A549 (cell line): ENCODE measurements at regions not wholly inside any gene's neighbourhood (a gene's known extent, or its start where the extent isn't known, plus 50 kb on each side); places are given as distances from the start of the nearest gene placed in this dataset.

ENCODE experiments used
- ATAC-seq, 2 experiments: fragments of 200-7000 bp in 1 of 2; fragments of >200 bp in 1 of 2; cut with Nextera tagmentation in 1 of 2; cut with Tn5 transposase in 1 of 2; 3 replicates each; pipeline versions ENCODE4 v1.8.0 to v1.9.1; 2018 to 2020; ENCODE audit warnings: mild to moderate bottlenecking in 1 of 2, moderate library complexity in 1 of 2
- CTCF ChIA-PET: fragments of 300-600 bp; sonication (Branson Sonifier 250); formaldehyde crosslinking; extraction: SDS; loops from one replicate; lab custom pipeline; 2021; ENCODE audit warnings: antibody characterized with exemption, inconsistent platforms; lab: Yijun Ruan, JAX
- POLR2A ChIA-PET: fragments of 350-600 bp; formaldehyde crosslinking; extraction: SDS; loops from one replicate; lab custom pipeline; 2021; ENCODE audit warnings: antibody characterized with exemption, inconsistent platforms; lab: Yijun Ruan, JAX
- DNase-seq, 2 experiments: peaks; one replicate each; pipeline versions ENCODE4 v3.0.0 to v3.0.0-alpha.2; 2011 to 2016; ENCODE audit warnings: low read depth in 1 of 2, low spot score in 1 of 2
- FAIRE-seq: peaks from 2 replicates; lab custom pipeline; 2011; peaks lifted over from hg19 to GRCh38; lab: Jason Lieb, UNC
- H3K27ac ChIP-seq, 2 experiments: fragments of >200 bp; sonication (Bioruptor Twin); formaldehyde crosslinking; 3 replicates each; pipeline ENCODE4 v1.5.1; 2016 to 2017
- H3K4me1 ChIP-seq: fragments of >200 bp; sonication (Bioruptor Twin); formaldehyde crosslinking; 3 replicates; pipeline ENCODE4 v1.6.1; 2016
- H3K4me2 ChIP-seq: fragments of >200 bp; sonication (Bioruptor Twin); formaldehyde crosslinking; 3 replicates; pipeline ENCODE4 v1.6.1; 2016
- H3K4me3 ChIP-seq: fragments of >200 bp; sonication (Bioruptor Twin); formaldehyde crosslinking; 3 replicates; pipeline ENCODE4 v1.5.1; 2016
- H3K9me3 ChIP-seq: fragments of >200 bp; sonication (Bioruptor Twin); formaldehyde crosslinking; 3 replicates; pipeline ENCODE4 v1.6.1; 2016
- BHLHE40 ChIP-seq: IDR thresholded peaks from 2 replicates; pipeline ENCODE4 v1.6.1; 2012; ENCODE audit warnings: low read depth, low read length, inconsistent platforms
- CBX2 ChIP-seq: fragments of 200-600 bp; sonication (generic); IDR thresholded peaks from 2 replicates; pipeline ENCODE4 v1.6.1; 2016; ENCODE audit warnings: low read depth, mild to moderate bottlenecking, borderline replicate concordance
- ESRRA ChIP-seq: fragments of 150-350 bp; IDR thresholded peaks from 2 replicates; pipeline ENCODE4 v1.6.1; 2014; ENCODE audit warnings: mild to moderate bottlenecking, low read length, borderline replicate concordance
- GATA3 ChIP-seq: IDR thresholded peaks from 2 replicates; pipeline ENCODE4 v1.6.1; 2012; ENCODE audit warnings: borderline replicate concordance
- HEYL ChIP-seq: fragments of 250-450 bp; sonication (Bioruptor Pico); IDR thresholded peaks from 2 replicates; pipeline ENCODE4 v1.8.0; 2021; ENCODE audit warnings: mild to moderate bottlenecking, moderate library complexity
- HOXB13 ChIP-seq: fragments of 250-450 bp; sonication (Bioruptor Pico); IDR thresholded peaks from 2 replicates; pipeline ENCODE4 v1.5.0; 2020; ENCODE audit warnings: low read depth, mild to moderate bottlenecking, moderate library complexity
- HOXB5 ChIP-seq: fragments of 250-450 bp; sonication (Bioruptor Pico); IDR thresholded peaks from 2 replicates; pipeline ENCODE4 v1.5.0; 2020; ENCODE audit warnings: mild to moderate bottlenecking, moderate library complexity
- JUNB ChIP-seq: fragments of >200 bp; sonication (Bioruptor Twin); formaldehyde crosslinking; IDR thresholded peaks from 2 replicates; pipeline ENCODE4 v1.6.1; 2016
- MAFK ChIP-seq: fragments of 450-650 bp; IDR thresholded peaks from 2 replicates; pipeline ENCODE4 v1.6.1; 2014; ENCODE audit not compliant: partially characterized antibody
- NPAS2 ChIP-seq: fragments of 250-450 bp; sonication (Bioruptor Pico); IDR thresholded peaks from 2 replicates; pipeline ENCODE4 v1.8.0; 2022; ENCODE audit warnings: mild to moderate bottlenecking, moderate library complexity, borderline replicate concordance
- NR3C1 ChIP-seq: fragments of >200 bp; sonication (Bioruptor Twin); formaldehyde crosslinking; IDR thresholded peaks from 3 replicates; pipeline ENCODE4 v1.6.1; 2017
- PHF8 ChIP-seq: fragments of 200-600 bp; sonication (generic); IDR thresholded peaks from 2 replicates; pipeline ENCODE4 v1.6.1; 2016; ENCODE audit warnings: low read depth, mild to moderate bottlenecking, antibody characterized with exemption, moderate library complexity, borderline replicate concordance
- POLR2A ChIP-seq: IDR thresholded peaks from 2 replicates; pipeline ENCODE4 v1.6.1; 2012; ENCODE audit warnings: mild to moderate bottlenecking, low read length
- RAD21 ChIP-seq, 2 experiments: fragments of >200 bp in 1 of 2; sonication (Bioruptor Twin) in 1 of 2; formaldehyde crosslinking in 1 of 2; IDR thresholded peaks in 1 of 2; conservative IDR thresholded peaks in 1 of 2; 2 replicates in 1 of 2; 3 replicates in 1 of 2; pipeline ENCODE4 v1.6.1; 2012 to 2018; ENCODE audit warnings: inconsistent platforms in 1 of 2
- RCOR1 ChIP-seq: fragments of 150-350 bp; IDR thresholded peaks from 2 replicates; pipeline ENCODE4 v1.6.1; 2014; ENCODE audit warnings: antibody characterized with exemption, low read length, low read depth
- SMC3 ChIP-seq: fragments of >200 bp; sonication (Bioruptor Twin); formaldehyde crosslinking; IDR thresholded peaks from 3 replicates; pipeline ENCODE4 v1.6.1; 2018; ENCODE audit warnings: inconsistent platforms
- ZFP36 ChIP-seq: fragments of 450-650 bp; IDR thresholded peaks from 2 replicates; pipeline ENCODE4 v1.6.1; 2014; ENCODE audit warnings: borderline replicate concordance; ENCODE audit not compliant: partially characterized antibody
- ZSCAN20 ChIP-seq: fragments of 250-450 bp; sonication (Bioruptor Pico); IDR thresholded peaks from 2 replicates; pipeline ENCODE4 v1.8.0; 2022; ENCODE audit warnings: mild to moderate bottlenecking, moderate library complexity
- WGBS: methylation state at CpG from one replicate; pipeline ENCODE4 v1.1.6; 2017; ENCODE audit errors: missing lambda C conversion rate; 5-methylcytosine and 5-hydroxymethylcytosine counted together
- TF ChIP-seq, protein P1 (sequence below): IDR thresholded peaks from 2 replicates; pipeline ENCODE4 v1.6.1; 2012; ENCODE audit warnings: low read depth, borderline replicate concordance
- TF ChIP-seq, protein P2 (sequence below): fragments of 250-450 bp; sonication (Bioruptor Pico); IDR thresholded peaks from 2 replicates; pipeline ENCODE4 v1.5.0; 2021; ENCODE audit warnings: mild to moderate bottlenecking, moderate library complexity, borderline replicate concordance
- TF ChIP-seq, protein P3 (sequence below): fragments of 450-650 bp; IDR thresholded peaks from 2 replicates; pipeline ENCODE4 v1.6.1; 2014; ENCODE audit warnings: antibody characterized with exemption
- TF ChIP-seq, protein P4 (sequence below): fragments of >200 bp; sonication (Bioruptor Twin); formaldehyde crosslinking; IDR thresholded peaks from 3 replicates; pipeline ENCODE4 v1.6.1; 2016
- TF ChIP-seq, protein P5 (sequence below): fragments of >200 bp; sonication (Bioruptor Twin); formaldehyde crosslinking; IDR thresholded peaks from 3 replicates; pipeline ENCODE4 v1.5.1; 2016

DNA sequence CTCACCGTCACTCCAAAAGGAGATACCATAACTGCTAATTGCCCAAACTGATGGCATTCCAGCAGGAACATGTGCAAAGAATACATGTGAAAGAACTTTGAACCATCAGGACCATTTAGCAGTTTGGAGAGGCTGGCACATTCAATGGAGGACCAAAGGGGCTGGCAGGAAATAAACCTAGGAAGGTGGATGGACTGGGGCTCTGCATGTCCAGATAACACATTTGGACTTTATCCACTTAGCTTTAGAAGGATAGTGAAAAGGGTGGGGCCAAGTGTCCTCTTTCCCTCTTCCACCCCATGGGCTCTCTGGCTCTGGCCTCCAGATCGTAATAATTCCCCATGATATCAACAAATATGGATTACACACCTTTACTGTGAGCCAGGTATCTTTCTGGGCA lies 58.8 kb upstream of the CALM2 start:
- POLR2A ChIA-PET = no interaction called here
- TF ChIP-seq, protein P1, sequence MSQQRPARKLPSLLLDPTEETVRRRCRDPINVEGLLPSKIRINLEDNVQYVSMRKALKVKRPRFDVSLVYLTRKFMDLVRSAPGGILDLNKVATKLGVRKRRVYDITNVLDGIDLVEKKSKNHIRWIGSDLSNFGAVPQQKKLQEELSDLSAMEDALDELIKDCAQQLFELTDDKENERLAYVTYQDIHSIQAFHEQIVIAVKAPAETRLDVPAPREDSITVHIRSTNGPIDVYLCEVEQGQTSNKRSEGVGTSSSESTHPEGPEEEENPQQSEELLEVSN = no peak
- TF ChIP-seq RCOR1 = no peak
- no peak for TF ChIP-seq RAD21 (conservative IDR thresholded peaks at IDR 0.05 in 1 of 2, IDR thresholded peaks at IDR 0.05 in 1 of 2)
- TF ChIP-seq, protein P2, sequence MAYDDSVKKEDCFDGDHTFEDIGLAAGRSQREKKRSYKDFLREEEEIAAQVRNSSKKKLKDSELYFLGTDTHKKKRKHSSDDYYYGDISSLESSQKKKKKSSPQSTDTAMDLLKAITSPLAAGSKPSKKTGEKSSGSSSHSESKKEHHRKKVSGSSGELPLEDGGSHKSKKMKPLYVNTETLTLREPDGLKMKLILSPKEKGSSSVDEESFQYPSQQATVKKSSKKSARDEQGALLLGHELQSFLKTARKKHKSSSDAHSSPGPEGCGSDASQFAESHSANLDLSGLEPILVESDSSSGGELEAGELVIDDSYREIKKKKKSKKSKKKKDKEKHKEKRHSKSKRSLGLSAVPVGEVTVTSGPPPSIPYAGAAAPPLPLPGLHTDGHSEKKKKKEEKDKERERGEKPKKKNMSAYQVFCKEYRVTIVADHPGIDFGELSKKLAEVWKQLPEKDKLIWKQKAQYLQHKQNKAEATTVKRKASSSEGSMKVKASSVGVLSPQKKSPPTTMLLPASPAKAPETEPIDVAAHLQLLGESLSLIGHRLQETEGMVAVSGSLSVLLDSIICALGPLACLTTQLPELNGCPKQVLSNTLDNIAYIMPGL (CRISPR knock-in tag) = no peak
- no peak for TF ChIP-seq BHLHE40
- TF ChIP-seq HEYL (CRISPR knock-in tag) = no peak
- no peak for TF ChIP-seq HOXB5
- no peak for TF ChIP-seq HOXB13 (CRISPR knock-in tag)
- no peak for TF ChIP-seq SMC3
- TF ChIP-seq ZSCAN20 (CRISPR knock-in tag) = no peak
- no peak for TF ChIP-seq ZFP36
- no peak for TF ChIP-seq JUNB
- no peak for TF ChIP-seq CBX2
- TF ChIP-seq, protein P3, sequence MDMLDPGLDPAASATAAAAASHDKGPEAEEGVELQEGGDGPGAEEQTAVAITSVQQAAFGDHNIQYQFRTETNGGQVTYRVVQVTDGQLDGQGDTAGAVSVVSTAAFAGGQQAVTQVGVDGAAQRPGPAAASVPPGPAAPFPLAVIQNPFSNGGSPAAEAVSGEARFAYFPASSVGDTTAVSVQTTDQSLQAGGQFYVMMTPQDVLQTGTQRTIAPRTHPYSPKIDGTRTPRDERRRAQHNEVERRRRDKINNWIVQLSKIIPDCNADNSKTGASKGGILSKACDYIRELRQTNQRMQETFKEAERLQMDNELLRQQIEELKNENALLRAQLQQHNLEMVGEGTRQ = no peak
- no peak for TF ChIP-seq GATA3
- no peak for TF ChIP-seq PHF8
- H3K27ac ChIP-seq = no peak overlapping the region

DNA sequence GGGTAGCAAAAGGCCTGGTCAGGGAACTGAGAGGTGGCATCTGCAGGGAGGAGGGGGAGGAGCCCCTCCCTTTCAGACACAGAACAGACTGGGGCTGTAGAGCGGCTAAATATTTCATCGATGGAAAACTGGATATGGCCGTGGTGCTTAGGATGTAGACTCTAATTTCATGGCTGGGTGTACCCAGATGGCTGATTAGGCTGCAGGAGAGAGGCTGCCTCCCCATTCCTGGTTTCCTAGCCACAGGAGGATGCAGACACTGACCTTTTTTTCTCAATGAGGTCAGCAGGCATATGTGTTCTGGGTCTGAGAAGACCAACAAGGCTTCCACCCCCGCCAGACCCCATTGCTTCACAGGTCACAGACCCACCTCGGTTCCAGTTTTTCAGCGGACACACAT lies 58.1 kb upstream of the CALM2 start:
- CTCF ChIA-PET = no interaction called here
- POLR2A ChIA-PET = no interaction called here
- WGBS = 75% methylated on average over 6 of the region's 6 CpGs

More for the DNA sequence above, 58.8 kb upstream of the CALM2 start:
- Histone ChIP-seq H3K9me3 (no peaks in the 10 kb centered on the region), H3K4me2 (no peak overlapping the region), H3K4me3 (no peak overlapping the region), H3K4me1 (peaks cover 17% of the 10 kb centered on the region)
- DNase-seq = no peak
- WGBS = 93% methylated on average over 2 of the region's 2 CpGs
- ATAC-seq = no peak
- CTCF ChIA-PET = no interaction called here
- no peak for FAIRE-seq

More for the DNA sequence above, 58.1 kb upstream of the CALM2 start:
- no peak for TF ChIP-seq ZSCAN20 (CRISPR knock-in tag)
- TF ChIP-seq NPAS2 = no peak
- TF ChIP-seq ESRRA = no peak
- TF ChIP-seq NR3C1 = no peak
- no peak for TF ChIP-seq HOXB13 (CRISPR knock-in tag)
- TF ChIP-seq, protein P4, sequence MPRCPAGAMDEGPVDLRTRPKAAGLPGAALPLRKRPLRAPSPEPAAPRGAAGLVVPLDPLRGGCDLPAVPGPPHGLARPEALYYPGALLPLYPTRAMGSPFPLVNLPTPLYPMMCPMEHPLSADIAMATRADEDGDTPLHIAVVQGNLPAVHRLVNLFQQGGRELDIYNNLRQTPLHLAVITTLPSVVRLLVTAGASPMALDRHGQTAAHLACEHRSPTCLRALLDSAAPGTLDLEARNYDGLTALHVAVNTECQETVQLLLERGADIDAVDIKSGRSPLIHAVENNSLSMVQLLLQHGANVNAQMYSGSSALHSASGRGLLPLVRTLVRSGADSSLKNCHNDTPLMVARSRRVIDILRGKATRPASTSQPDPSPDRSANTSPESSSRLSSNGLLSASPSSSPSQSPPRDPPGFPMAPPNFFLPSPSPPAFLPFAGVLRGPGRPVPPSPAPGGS = no peak
- TF ChIP-seq MAFK = no peak
- TF ChIP-seq POLR2A = no peak
- TF ChIP-seq, protein P5, sequence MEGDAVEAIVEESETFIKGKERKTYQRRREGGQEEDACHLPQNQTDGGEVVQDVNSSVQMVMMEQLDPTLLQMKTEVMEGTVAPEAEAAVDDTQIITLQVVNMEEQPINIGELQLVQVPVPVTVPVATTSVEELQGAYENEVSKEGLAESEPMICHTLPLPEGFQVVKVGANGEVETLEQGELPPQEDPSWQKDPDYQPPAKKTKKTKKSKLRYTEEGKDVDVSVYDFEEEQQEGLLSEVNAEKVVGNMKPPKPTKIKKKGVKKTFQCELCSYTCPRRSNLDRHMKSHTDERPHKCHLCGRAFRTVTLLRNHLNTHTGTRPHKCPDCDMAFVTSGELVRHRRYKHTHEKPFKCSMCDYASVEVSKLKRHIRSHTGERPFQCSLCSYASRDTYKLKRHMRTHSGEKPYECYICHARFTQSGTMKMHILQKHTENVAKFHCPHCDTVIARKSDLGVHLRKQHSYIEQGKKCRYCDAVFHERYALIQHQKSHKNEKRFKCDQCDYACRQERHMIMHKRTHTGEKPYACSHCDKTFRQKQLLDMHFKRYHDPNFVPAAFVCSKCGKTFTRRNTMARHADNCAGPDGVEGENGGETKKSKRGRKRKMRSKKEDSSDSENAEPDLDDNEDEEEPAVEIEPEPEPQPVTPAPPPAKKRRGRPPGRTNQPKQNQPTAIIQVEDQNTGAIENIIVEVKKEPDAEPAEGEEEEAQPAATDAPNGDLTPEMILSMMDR = no peak
- TF ChIP-seq GATA3 = no peak
- H3K4me1 ChIP-seq = peaks cover 17% of the 10 kb centered on the region
- no peak overlapping the region for H3K4me2 ChIP-seq
- no peak for FAIRE-seq
- no peak overlapping the region for H3K27ac ChIP-seq
- no peaks in the 10 kb centered on the region for H3K9me3 ChIP-seq
- H3K4me3 ChIP-seq = no peak overlapping the region
- no peak for DNase-seq
- ATAC-seq = no peak
